ENCODE measurements at regions not wholly inside any gene's neighbourhood (a gene's known extent, or its start where the extent isn't known, plus 50 kb on each side); places are given as distances from the start of the nearest gene placed in this dataset.
A peak's percentile ranks its signal among the peaks of the same experiment; 100 is the strongest.

- no peak for DNase-seq
These were observed 161.3 kb downstream of the ZNF281 start for GRCh38 chr1:200248541-200248940.

- no peak for DNase-seq
These were observed 162.3 kb downstream of the ZNF281 start for GRCh38 chr1:200247518-200247917.

DNA sequence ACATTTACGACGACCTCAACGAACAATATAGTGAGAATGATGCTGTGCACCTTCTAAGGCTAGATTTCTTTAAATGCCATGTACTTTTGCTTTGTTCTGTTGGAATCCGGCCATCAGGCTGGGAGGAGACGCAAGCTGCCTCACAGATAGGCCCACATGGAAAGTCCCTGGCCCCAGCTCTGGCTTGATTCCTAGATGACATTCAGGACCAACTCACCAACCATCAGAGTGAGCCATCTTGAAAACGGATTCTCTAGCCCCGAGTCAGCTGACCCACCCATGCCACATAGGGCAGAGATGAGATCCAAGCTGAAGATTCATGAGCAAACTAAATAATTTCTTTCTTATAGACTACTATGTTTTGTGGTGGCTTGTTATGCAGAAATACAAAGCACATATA lies 164.4 kb downstream of the ZNF281 start:
- no peak for DNase-seq

GRCh38 chr1:200243042-200243437 lies 166.8 kb downstream of the ZNF281 start:
- no peak for DNase-seq

DNA sequence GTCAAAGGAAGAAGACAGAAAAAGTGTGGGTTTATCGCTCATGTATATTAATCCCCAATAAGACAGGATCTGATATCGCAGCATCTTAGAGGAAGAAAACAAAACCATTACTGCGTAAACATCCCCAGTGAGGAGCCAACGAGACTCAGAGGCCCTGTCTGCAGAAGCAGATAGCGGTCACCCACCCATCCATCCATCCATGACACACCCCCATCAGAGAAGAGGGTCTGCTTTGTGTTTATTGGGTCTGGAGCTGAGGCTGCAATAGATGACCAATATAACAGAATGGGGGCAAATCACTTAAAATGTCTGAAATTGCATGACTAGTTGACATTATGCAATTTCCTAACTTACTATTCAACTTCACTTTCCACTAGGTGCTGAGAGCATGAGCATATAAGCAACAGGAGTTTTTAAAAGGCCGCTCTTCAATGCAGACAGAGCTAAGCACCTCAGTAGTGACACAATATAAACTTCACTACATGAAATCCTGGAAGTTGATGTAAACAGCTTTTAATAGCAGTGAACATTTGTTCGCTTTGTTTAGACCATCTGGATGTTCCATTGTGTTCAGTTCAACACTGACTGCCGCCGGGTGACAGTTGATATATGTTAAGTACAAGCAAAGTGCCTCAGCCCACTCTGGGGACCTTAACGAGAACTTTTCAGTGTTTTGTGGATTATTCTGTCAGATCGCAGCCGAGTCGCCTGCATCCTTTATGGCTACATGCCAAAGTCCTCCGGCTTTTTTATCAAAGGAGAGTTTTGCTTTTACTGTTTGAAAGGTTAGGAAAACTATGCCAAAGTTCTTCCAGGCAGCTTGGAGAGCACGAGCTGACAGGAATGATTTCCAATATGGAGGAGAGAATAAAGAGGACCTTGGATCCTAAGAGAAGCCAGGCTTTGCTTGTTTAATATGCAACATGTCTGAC lies 167.5 kb downstream of the ZNF281 start:
- DNase-seq = no peak

DNA sequence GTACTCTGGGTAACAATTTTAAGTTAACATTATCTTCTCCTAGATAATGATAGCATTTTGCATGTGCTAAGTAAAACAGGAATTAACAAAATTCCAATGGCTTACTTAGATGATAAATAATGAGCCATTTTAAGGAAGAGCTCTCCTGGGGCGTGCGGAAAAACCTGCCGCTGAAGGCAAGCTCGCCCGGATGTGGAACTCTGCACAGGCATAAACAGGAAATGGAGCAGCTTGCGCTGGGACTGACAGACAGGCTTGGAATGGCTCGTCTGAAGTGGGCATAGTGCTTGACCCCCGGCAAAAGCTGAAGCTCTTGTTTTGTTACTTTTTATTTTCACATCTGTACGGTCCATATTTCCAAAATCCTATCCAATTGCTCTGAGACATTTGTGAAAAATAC lies 169.2 kb downstream of the ZNF281 start:
- DNase-seq = peak in 1 of 2 donors; percentile 15

DNA sequence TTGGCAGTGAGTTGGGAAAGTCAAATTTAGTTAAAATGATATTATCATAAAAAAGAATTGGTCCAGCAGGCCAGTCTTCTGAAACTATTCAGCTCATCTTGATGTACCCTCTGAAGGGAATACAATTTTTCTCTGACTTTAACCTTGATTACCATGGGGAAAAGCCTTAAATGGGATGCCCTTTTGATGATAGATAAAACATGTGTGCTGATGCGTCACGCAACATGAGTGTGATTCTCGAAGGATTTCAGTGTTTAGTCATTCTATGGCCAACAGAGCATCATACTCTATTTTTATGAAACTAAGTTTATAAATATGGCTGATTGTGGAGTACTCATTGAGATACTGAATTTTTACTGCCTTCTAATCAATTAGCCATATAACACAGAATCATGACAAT lies 171.5 kb downstream of the ZNF281 start:
- DNase-seq = no peak

- no peak for DNase-seq
These were observed 172.8 kb downstream of the ZNF281 start for GRCh38 chr1:200237066-200237465.

DNA sequence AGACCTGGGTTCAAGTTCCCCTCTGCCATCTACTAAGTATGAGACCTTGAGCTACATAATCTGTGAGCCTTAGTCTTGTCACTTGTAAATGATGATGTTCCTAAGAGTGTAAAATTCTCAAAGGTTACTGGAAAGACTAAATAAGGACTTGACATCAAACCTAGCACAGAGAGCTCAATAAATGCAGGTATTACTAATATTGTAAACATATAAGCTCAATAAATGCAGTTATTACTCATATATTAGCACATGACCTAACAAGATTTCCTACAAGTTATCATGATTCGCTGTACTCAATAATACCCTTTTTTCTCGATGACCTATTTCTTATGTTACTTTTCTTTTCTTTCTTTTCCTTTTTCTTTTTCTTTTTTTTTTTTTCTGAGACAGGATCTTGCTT lies 174.9 kb downstream of the ZNF281 start:
- DNase-seq = no peak

- no peak for DNase-seq
These were observed 176.4 kb downstream of the ZNF281 start for GRCh38 chr1:200233393-200233792.

- no peak for DNase-seq
These were observed 178.0 kb downstream of the ZNF281 start for GRCh38 chr1:200231787-200232231.

- DNase-seq = no peak
These were observed 179.2 kb downstream of the ZNF281 start for GRCh38 chr1:200230671-200231070.

DNA sequence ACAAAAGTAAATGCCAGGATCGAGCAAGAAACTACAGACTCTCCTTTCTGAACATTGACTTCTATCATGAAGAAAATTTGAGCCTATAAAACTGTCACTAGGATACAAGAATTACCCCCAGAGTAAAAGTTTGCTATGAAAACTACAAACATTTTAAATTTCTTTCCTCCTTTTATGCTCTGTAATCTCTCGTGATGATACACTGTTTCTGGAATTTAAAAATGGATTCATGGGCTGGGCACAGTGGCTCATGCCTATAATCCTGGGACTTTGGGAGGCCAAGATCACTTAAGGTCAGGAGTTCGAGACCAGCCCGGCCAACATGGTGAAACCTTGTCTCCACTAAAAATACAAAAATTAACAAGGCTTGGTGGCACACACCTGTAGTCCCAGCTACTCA lies 181.3 kb downstream of the ZNF281 start:
- DNase-seq = no peak

GRCh38 chr1:200228081-200228480 lies 181.8 kb downstream of the ZNF281 start:
- no peak for DNase-seq

Data from inflammatory macrophage treated with lipopolysaccharide for 1 hour (primary cell).